ENCODE measurements at regions not wholly inside any gene's neighbourhood (a gene's known extent, or its start where the extent isn't known, plus 50 kb on each side); places are given as distances from the start of the nearest gene placed in this dataset.

GRCh38 chr11:69975822-69976221 is 102.3 kb upstream of the ANO1 start (continued):
- no peak for TF ChIP-seq CHD7 (IDR thresholded peaks at IDR 0.05; ENCODE audit: insufficient replicate concordance, low read length)
- no peak for TF ChIP-seq SRF (IDR thresholded peaks at IDR 0.05; ENCODE audit: low read depth, low read length)
- no peak for TF ChIP-seq E2F6 (IDR thresholded peaks at IDR 0.05)
- TF ChIP-seq SIRT6 (IDR thresholded peaks at IDR 0.05; ENCODE audit: low read length) = no peak
- TF ChIP-seq TEAD4 (IDR thresholded peaks at IDR 0.05; ENCODE audit: low read depth, low read length) = no peak
- no peak for TF ChIP-seq FOSL1 (IDR thresholded peaks at IDR 0.05; ENCODE audit: insufficient read depth, low read depth, low read length)
- no peak for TF ChIP-seq SP2 (IDR thresholded peaks at IDR 0.05; ENCODE audit: low read length)
- TF ChIP-seq HDAC2 (IDR thresholded peaks at IDR 0.05; ENCODE audit: borderline replicate concordance in 1 of 2, low read depth in 2 of 2, low read length in 2 of 2) = no peak
- TF ChIP-seq SP4 (IDR thresholded peaks at IDR 0.05; ENCODE audit: low read length) = no peak
- no peak for TF ChIP-seq RAD21 (IDR thresholded peaks at IDR 0.05 in 1 of 2, conservative IDR thresholded peaks at IDR 0.05 in 1 of 2; ENCODE audit: low read depth in 2 of 2, low read length in 2 of 2)
- no peak for TF ChIP-seq CTBP2 (IDR thresholded peaks at IDR 0.05; ENCODE audit: borderline replicate concordance, insufficient read depth, insufficient read length, low read length)
- TF ChIP-seq BRCA1 (IDR thresholded peaks at IDR 0.05; ENCODE audit: low read depth, low read length) = no peak
